ENCODE measurements at regions not wholly inside any gene's neighbourhood (a gene's known extent, or its start where the extent isn't known, plus 50 kb on each side); places are given as distances from the start of the nearest gene placed in this dataset.

- TF ChIP-seq CTCF (IDR thresholded peaks at IDR 0.05) (no peak), POLR2A (IDR thresholded peaks at IDR 0.05) (no peak)
These were observed 376.2 kb upstream of the TPK1 start for GRCh38 chr7:145212050-145212449.

All from breast epithelium (tissue), 3 donors.